Fibroblast of villous mesenchyme (primary cell): ENCODE measurements at regions not wholly inside any gene's neighbourhood (a gene's known extent, or its start where the extent isn't known, plus 50 kb on each side); places are given as distances from the start of the nearest gene placed in this dataset.

Source experiments
- DNase-seq: peaks from one replicate; pipeline ENCODE4 v3.0.0-alpha.2; 2010; ENCODE audit warnings: low read depth
- H3K4me3 ChIP-seq: 2 replicates; pipeline ENCODE4 v1.5.1; 2011; ENCODE audit warnings: low read depth, mild to moderate bottlenecking, low read length
- TF ChIP-seq, protein P1 (sequence below): IDR thresholded peaks from 2 replicates; pipeline ENCODE4 v1.5.1; 2012; ENCODE audit warnings: low read depth, mild to moderate bottlenecking, low read length; ENCODE audit not compliant: insufficient read depth

DNA sequence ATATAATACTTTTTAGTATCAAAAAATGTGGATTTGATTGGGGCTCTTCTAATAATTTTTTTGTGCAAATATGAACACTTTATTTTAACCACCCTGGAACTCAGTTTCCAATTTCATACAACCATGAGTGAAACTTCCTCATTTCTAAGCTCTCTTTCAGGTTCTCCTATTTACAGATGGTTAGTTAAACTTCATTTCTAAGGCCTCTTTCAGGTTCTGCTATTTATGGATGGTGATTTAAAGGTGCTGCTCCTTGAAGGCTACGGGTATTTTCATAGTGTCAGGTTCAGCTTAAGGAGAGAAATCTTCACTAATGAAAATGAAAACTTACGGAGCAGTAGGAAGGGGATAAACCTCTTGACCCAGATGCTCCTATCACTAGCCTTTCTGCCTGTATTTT, 568.3 kb downstream of the KIF20B start:
- no peak overlapping the region for H3K4me3 ChIP-seq
- TF ChIP-seq, protein P1, sequence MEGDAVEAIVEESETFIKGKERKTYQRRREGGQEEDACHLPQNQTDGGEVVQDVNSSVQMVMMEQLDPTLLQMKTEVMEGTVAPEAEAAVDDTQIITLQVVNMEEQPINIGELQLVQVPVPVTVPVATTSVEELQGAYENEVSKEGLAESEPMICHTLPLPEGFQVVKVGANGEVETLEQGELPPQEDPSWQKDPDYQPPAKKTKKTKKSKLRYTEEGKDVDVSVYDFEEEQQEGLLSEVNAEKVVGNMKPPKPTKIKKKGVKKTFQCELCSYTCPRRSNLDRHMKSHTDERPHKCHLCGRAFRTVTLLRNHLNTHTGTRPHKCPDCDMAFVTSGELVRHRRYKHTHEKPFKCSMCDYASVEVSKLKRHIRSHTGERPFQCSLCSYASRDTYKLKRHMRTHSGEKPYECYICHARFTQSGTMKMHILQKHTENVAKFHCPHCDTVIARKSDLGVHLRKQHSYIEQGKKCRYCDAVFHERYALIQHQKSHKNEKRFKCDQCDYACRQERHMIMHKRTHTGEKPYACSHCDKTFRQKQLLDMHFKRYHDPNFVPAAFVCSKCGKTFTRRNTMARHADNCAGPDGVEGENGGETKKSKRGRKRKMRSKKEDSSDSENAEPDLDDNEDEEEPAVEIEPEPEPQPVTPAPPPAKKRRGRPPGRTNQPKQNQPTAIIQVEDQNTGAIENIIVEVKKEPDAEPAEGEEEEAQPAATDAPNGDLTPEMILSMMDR: no peak
- DNase-seq: no peak

- no peak overlapping the region for H3K4me3 ChIP-seq
- TF ChIP-seq, protein P1: no peak
- DNase-seq: no peak
These were observed 573.5 kb downstream of the KIF20B start for GRCh38 chr10:90274721-90275468.

GRCh38 chr10:90276894-90277475, 575.6 kb downstream of the KIF20B start:
- TF ChIP-seq, protein P1: no peak
- H3K4me3 ChIP-seq: no peak overlapping the region
- peak; percentile 71 for DNase-seq

DNA sequence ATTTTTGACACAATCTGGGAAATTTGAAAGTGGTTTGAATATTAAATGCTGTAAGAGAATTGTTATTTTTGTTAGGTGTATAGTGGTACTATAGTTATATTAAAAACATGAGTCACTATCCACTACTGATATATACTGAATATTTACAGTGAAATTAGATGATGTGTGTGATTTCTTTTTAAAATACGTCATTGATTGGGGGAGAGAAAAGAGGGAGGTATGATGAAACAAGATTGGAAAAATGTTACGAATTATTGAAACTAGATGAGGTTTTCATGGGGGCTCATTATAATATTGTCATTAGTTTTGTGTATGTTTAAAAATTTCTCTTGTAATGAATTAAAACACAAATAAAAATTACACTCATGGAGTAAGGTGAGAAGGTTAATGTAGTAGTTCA, 571.4 kb downstream of the HTR7 start:
- TF ChIP-seq, protein P1: no peak
- no peak overlapping the region for H3K4me3 ChIP-seq
- no peak for DNase-seq

DNA sequence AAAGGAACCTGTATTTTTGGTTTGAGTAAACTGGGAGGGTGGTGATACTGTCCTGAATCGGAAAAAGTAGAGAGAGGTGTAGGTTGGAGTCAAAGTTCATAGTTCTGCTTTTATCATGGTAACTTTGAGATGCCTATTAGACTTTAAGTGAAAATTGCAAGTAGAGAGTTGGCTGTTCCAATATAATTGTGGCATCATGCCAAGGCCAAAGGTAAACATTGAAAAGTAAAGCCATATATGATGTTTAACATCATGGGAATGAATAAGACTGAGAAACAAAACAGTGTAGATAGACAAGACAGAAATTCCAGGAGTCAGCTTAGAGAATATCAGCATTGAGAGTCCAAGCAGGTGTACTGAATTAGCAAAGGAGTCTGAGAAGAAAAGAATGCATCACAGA, 570.9 kb downstream of the HTR7 start:
- DNase-seq: no peak
- TF ChIP-seq, protein P1: no peak
- no peak overlapping the region for H3K4me3 ChIP-seq

DNA sequence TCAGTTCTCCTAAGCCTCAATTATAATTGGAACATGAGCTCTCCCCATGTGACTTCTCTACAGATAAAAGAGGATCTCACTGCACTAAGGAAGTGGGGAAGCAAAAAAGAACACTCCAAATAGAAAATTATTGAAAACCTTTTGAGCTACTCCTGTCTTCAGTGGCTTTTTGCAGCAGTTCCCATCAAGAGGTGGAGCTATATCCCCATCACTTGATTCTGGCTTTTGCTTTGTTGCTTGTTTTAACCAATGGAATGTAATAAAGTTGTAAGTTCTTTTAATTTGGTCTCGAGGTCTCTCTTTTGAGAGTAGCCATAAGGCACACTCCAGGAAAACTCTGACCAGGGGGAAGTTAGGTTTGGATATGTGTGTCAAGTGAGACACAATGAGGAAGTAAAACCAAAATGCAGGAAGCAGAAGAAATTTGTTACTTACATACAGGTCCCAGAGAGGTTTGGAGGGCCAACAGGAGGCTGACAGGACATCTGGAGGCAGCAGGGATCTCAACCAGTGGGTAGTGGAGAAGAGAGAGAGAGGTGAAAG, 569.4 kb downstream of the HTR7 start:
- TF ChIP-seq, protein P1: peak; percentile 50
- peak; percentile 69 for DNase-seq

More for the DNA sequence above, 569.4 kb downstream of the HTR7 start:
- no peak overlapping the region for H3K4me3 ChIP-seq
